KMS-11 (cell line): ENCODE measurements at regions not wholly inside any gene's neighbourhood (a gene's known extent, or its start where the extent isn't known, plus 50 kb on each side); places are given as distances from the start of the nearest gene placed in this dataset.

Experiments
- H2AFZ ChIP-seq: fragments of 200-600 bp; sonication (generic); 2 replicates; pipeline ENCODE4 v1.6.1; 2016; ENCODE audit warnings: antibody characterized with exemption, mixed run types, low read depth
- H3K27ac ChIP-seq: fragments of 200-600 bp; sonication (generic); 2 replicates; pipeline ENCODE4 v1.6.1; 2016; ENCODE audit warnings: mild to moderate bottlenecking, mixed run types
- H3K27me3 ChIP-seq: fragments of 200-600 bp; sonication (generic); 2 replicates; pipeline ENCODE4 v1.6.1; 2017; ENCODE audit warnings: mild to moderate bottlenecking, low read depth, mixed run types, moderate library complexity; ENCODE audit not compliant: insufficient read depth
- H3K36me3 ChIP-seq: fragments of 200-600 bp; sonication (generic); 2 replicates; pipeline ENCODE4 v1.6.1; 2017; ENCODE audit warnings: mild to moderate bottlenecking, mixed run types; ENCODE audit not compliant: insufficient read depth
- H3K4me1 ChIP-seq: fragments of 200-600 bp; sonication (generic); 2 replicates; pipeline ENCODE4 v1.6.1; 2016; ENCODE audit warnings: mild to moderate bottlenecking, low read depth, mixed run types; ENCODE audit not compliant: poor library complexity, severe bottlenecking
- H3K4me2 ChIP-seq: fragments of 200-600 bp; sonication (generic); 2 replicates; pipeline ENCODE4 v1.7.0; 2016; ENCODE audit warnings: mild to moderate bottlenecking, mixed run types
- H3K4me3 ChIP-seq: fragments of 200-600 bp; sonication (generic); IDR thresholded peaks from 2 replicates; pipeline ENCODE4 v1.6.1; 2017; ENCODE audit warnings: low read depth, low read length, mixed read lengths; ENCODE audit not compliant: insufficient read depth
- H3K79me2 ChIP-seq: fragments of 200-600 bp; sonication (generic); 2 replicates; pipeline ENCODE4 v1.6.1; 2016; ENCODE audit warnings: low read depth, mixed run types; ENCODE audit not compliant: insufficient read depth
- H3K9ac ChIP-seq: fragments of 200-600 bp; sonication (generic); 2 replicates; pipeline ENCODE4 v1.6.1; 2016; ENCODE audit warnings: mild to moderate bottlenecking, mixed run types
- H4K20me1 ChIP-seq: fragments of 200-600 bp; sonication (generic); 2 replicates; pipeline ENCODE4 v1.6.1; 2016; ENCODE audit warnings: mild to moderate bottlenecking, mixed run types; ENCODE audit not compliant: insufficient read depth
- TF ChIP-seq, protein P1 (sequence below): fragments of 200-600 bp; sonication (generic); conservative IDR thresholded peaks from 2 replicates; pipeline ENCODE4 v1.6.1; 2017; ENCODE audit warnings: low read depth, mild to moderate bottlenecking, antibody characterized with exemption, low read length, moderate library complexity, mixed read lengths

DNA sequence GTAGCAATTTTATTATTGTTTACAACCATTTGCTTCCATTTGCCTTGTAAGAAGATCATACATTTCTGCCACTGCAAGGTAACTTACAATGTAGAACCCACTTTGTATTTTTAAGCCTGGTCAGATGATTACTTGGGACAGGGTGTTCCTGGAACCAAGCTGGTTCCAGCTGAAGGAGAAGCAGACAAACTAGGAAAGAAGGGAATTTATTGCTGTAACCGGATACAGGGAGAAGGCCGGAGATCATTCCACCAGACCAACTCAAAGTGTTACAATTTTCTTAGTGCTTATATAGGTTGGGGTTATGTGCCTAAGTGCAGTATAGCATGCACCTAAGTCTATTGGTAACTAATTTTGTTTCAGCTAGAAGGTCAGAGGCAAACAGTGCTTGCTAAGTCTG lies 104.4 kb downstream of the MANEA start:
- Histone ChIP-seq H3K4me1 (peaks cover 1% of the 10 kb centered on the region), H2AFZ (no peak overlapping the region), H4K20me1 (no peaks in the 10 kb centered on the region), H3K27me3 (no peaks in the 10 kb centered on the region), H3K79me2 (no peaks in the 10 kb centered on the region), H3K36me3 (no peaks in the 10 kb centered on the region), H3K4me3 (no peak overlapping the region), H3K9ac (no peak overlapping the region), H3K4me2 (no peak overlapping the region), H3K27ac (no peak overlapping the region)
- TF ChIP-seq, protein P1, sequence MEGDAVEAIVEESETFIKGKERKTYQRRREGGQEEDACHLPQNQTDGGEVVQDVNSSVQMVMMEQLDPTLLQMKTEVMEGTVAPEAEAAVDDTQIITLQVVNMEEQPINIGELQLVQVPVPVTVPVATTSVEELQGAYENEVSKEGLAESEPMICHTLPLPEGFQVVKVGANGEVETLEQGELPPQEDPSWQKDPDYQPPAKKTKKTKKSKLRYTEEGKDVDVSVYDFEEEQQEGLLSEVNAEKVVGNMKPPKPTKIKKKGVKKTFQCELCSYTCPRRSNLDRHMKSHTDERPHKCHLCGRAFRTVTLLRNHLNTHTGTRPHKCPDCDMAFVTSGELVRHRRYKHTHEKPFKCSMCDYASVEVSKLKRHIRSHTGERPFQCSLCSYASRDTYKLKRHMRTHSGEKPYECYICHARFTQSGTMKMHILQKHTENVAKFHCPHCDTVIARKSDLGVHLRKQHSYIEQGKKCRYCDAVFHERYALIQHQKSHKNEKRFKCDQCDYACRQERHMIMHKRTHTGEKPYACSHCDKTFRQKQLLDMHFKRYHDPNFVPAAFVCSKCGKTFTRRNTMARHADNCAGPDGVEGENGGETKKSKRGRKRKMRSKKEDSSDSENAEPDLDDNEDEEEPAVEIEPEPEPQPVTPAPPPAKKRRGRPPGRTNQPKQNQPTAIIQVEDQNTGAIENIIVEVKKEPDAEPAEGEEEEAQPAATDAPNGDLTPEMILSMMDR = no peak

DNA sequence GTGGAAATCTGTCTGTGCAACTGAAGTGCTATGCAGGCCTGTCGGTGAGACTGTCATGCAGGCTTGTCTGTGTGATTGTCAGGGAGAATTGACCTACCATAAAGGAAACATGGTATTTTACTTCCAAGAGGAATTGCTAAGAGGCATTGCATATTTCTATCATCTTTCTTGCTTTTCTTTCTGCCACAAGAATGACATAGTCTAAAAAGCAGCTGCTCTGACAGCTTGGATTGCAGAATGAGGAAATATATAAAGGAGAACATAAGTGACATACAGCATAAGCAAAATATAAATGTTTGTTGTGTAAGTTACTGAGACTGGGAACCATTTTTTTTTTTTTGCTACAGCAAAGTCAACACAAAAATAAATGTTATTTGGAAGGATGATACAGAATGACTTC lies 105.1 kb downstream of the MANEA start:
- TF ChIP-seq, protein P1 = no peak
- Histone ChIP-seq H3K4me1 (peaks cover 8% of the 10 kb centered on the region), H3K27ac (no peak overlapping the region), H3K27me3 (no peaks in the 10 kb centered on the region), H3K36me3 (no peaks in the 10 kb centered on the region), H3K79me2 (no peaks in the 10 kb centered on the region), H2AFZ (no peak overlapping the region), H4K20me1 (no peaks in the 10 kb centered on the region), H3K4me2 (no peak overlapping the region), H3K9ac (no peak overlapping the region), H3K4me3 (no peak overlapping the region)

DNA sequence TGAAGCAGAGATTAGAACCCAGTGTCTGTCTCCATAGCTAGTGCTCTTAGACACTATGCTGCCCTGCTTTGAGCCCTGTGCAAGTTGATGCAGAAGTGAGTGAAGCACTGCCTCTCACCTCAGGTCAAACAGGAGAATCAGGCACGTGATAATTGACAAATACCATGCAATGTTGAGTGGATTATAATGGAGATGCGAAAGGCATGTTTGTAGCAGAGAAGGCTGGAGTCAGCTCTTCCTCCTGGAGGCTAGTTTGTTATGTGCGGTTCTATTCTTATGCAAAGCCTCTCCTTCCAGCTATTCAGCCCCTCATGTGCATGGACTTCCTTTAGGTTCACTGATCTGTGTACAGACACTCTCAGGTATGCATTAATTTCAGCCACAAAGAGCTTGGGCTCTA lies 108.5 kb downstream of the MANEA start:
- H3K27me3 ChIP-seq = no peaks in the 10 kb centered on the region
- no peak overlapping the region for H3K9ac ChIP-seq
- peaks cover 23% of the 10 kb centered on the region for H3K4me1 ChIP-seq
- TF ChIP-seq, protein P1 = no peak
- no peaks in the 10 kb centered on the region for H3K36me3 ChIP-seq
- H3K4me3 ChIP-seq = no peak overlapping the region
- H3K79me2 ChIP-seq = no peaks in the 10 kb centered on the region
- H3K4me2 ChIP-seq = no peak overlapping the region
- H2AFZ ChIP-seq = no peak overlapping the region
- H3K27ac ChIP-seq = no peak overlapping the region
- H4K20me1 ChIP-seq = no peaks in the 10 kb centered on the region

DNA sequence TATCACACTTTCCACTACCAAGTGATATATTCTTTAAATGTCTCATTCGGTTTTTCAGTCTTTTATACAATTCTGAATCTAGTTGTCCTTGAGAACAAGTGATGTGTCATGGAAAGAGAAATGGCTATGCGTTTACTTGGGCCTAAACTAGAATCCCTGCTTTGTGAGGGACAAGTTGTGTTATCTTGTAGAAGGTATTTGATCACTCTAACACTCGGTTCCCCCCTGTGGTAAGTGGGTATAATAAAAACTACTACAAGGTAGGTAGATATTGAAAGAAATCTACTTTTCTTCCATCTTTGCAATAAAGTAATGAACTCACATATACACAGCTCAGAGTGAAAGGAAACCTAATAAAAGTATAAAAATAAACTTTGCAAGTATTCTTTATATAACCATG lies 108.9 kb downstream of the MANEA start:
- Histone ChIP-seq H3K27ac (no peak overlapping the region), H3K9ac (no peak overlapping the region), H3K4me1 (peaks cover 23% of the 10 kb centered on the region), H3K27me3 (no peaks in the 10 kb centered on the region), H3K36me3 (no peaks in the 10 kb centered on the region), H3K4me3 (no peak overlapping the region), H3K79me2 (no peaks in the 10 kb centered on the region), H4K20me1 (no peaks in the 10 kb centered on the region), H2AFZ (no peak overlapping the region), H3K4me2 (no peak overlapping the region)
- TF ChIP-seq, protein P1 = no peak
